HG02610 (cell line): ENCODE measurements at regions not wholly inside any gene's neighbourhood (a gene's known extent, or its start where the extent isn't known, plus 50 kb on each side); places are given as distances from the start of the nearest gene placed in this dataset.
"Not testable (repeated sequence)": the region's sequence is repeated elsewhere in the genome, so short reads cannot be mapped to it uniquely, and the experiment has no call there.

Source experiments
- ATAC-seq: cut with Tn5 transposase; IDR thresholded peaks from one replicate; pipeline ENCODE4 v1.9.1; 2021; ENCODE audit warnings: mild to moderate bottlenecking, moderate library complexity; ENCODE audit not compliant: unreplicated experiment

DNA sequence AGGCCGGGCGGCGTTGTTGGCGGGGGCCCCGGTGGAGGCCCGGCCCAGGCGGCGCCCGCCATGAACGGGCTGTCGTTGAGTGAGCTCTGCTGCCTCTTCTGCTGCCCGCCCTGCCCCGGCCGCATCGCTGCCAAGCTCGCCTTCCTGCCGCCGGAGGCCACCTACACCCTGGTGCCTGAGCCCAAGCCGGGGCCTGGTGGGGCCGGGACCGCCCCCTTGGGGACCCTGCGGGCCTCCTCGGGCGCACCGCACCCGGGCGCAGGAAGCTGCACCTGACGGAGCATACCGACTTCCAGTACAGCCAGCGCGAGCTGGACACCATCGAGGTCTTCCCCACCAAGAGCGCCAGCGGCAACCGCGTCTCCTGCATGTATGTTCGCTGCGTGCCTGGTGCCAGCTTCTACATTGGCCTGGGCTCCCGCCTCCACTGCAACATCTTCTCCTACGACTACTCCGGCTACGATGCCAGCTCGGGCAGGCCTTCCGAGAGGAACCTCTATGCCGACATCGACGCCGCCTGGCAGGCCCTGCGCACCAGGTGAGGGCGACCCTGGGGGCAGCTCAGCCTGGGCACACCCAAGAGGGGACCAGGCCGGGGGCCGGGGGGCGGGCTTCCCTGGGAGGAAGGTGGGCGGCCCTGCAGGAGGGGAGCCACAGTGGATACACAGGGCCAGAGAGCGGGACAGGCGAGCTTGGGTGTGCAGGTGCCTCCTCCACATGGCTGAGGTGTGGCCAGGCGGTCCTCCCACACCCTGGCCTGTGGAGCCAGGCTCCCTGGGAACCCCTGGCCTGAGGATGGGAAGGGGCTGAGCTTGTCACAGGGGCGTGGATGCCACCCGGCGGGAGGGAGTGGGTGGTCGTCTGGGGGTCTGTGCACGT lies 201.6 kb downstream of the USP22 start:
- ATAC-seq: not testable (repeated sequence)

DNA sequence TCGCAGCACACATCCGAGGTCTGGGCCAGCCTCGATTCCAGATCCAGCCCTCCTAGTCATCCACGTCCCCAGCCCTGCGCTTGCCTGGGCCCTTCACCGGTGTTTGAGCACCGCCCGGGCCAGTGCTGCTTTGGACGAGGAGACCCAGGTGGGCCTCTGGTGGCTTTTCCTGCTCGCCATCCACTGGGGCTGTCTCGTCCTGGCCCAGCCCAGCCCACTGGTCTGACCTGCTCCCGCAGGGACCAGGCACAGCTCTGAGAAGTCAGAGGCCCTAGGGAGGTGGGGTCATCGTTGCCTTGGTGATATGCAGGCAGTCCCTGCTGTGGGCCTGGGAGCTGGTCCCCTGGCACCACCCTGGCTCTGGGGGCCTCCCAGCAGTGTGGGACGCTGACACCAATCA lies 200.8 kb downstream of the USP22 start:
- ATAC-seq: not testable (repeated sequence)

DNA sequence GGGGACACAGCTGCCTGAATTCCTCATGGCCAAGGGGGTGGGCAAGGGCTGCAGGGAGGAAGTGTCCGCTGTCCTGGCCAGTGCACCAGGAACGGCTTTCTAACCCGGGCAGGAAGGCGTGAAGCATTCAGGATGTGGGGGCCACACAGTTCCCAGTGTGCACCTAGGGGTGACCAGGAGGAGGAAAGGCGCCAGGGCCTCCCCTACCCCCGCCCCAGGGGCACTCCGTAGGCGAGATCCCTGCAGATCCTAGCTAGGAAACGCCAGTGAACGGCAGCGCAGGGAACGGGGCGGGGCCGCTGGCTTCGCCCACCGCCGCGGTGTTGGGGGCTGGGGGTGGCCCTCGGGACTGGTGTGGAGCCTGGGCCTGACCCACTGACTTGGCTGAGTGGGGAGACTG lies 199.6 kb downstream of the USP22 start:
- ATAC-seq: not testable (repeated sequence)

DNA sequence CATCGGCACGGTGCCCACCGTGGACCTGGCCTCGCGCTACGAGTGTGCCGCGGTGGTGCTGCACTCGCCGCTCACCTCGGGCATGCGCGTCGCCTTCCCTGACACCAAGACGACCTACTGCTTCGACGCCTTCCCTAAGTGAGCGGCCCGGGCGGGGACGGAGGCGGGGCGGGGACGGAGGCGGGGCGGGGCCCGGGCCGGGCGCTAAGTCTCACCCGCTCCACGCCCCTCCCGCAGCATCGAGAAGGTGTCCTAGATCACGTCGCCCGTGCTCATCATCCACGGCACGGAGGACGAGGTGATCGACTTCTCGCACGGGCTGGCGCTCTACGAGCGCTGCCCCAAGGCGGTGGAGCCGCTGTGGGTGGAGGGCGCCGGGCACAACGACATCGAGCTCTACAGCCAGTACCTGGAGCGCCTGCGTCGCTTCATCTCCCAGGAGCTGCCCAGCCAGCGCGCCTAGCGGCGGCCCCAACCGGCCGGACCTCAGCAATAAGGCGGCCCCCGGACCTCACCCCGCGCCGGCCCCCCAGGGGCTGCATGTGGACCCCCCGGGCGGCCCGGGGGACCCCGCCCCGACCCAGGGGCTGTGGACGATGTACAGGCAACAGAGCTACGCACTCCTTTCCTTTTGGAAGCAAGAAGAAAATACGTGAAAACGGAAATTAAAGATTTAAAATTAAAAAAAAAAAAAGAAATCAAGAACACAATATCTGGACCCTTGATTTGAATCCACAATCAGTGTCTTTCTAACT lies 198.8 kb downstream of the USP22 start:
- not testable (repeated sequence) for ATAC-seq

DNA sequence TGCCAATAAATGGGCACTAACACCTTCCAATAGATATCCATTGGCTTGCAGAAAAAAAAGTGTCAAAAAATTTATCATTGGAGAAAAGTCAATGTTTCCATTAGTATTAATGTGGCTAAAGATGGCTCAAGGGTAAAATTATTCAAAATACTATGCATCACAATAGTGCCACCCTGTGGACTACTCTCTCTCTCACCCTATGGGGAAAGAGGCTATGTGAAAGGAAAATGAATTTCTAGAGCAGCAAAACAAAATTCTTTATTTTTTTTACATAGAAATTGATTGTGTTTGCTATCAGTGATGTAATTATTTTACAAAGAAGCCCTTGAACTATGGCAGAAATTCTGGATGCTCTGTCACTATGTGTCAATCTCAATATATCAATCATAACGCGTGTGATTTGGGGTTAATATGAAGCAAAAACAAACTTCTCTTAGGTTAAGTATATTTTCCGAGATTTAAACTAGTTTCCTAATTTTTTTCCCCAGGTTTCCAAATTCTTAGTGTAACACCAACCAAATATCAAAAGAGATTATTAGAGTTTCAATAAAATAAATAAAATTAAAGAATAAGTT lies 193.9 kb downstream of the USP22 start:
- not testable (repeated sequence) for ATAC-seq

DNA sequence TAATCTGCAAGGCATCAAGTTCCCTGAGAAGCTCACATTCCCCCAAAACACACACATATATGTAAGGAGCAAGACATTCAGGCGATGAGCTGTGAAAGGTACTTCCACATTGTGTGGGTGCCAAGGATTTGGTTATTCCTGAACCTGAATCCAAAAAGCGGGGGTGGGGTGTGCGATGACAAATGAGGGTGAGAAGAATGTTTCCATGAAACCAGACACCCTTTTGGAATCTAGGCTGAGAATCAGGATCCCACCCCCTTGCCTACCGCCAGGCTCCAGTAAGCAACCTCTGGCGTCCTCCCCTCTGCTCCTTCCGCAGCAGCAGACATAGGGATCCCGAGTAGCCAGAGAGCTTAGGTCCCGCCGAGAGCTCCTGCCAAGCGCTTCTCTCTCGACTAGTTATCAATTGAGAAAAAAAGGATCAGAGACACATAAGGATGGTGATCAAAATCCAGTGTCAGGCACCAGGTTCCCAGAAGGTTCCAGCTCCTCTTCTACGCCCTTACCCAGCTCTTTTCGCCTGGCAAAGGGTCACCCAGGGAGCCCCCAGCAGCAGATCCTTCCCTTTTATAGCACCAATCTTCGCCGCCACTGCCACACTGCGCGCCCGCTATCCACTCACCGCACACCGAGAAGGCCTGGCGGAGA lies 191.1 kb downstream of the USP22 start:
- ATAC-seq: not testable (repeated sequence)

DNA sequence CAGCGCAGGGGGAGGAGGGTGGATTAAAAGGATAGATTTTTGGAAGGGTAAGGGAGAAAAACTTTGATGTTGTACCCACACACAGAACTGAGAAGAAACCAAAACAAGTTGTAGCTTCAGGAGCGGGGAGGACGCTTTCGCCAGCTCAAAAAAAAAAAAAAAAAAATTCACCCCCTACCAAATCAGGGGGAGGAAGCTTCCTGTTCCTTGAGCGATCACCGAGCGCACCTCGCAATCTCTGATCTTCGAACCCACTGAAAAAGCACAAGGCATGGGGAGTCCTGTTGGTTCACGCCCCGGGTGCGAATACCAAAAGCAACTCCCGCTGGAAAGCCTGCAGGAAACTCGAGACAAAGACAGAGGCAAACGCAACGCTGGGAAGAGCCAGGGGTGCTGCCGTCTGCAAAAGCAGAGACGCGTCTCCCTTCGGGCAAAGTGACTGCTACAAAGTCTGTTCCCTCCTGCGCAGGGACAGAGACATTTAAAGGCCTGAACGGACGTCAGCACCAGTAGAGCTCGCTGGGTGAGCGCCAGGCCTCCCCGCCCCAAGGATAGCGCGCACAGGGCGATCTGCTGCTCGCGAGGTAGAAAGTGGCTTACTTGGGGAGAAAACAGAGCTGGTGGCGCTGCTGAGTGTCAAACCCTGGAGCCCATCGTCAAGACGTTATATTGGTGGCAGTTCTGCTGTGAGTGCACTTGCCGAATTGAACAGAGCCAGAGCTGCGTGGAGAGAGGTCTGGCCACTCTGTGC lies 190.4 kb downstream of the USP22 start:
- no peak for ATAC-seq

DNA sequence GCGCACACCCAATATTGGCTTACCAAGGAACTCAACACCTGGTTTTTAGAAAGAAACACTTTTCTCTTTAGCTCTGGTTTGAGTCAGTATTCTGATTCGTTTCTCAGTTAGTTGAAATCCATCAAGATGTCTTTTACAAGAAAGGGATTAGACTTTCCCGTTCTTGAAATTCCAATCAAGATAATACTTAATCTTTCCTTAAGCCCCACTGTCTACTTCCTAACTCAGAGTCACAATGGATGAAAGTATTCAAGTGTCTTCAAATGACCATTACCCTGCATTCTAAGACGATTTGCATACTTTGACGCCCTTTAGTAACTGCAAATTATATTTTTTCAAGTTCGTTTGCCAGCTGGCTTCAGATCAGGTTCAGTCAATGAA lies 189.8 kb downstream of the USP22 start:
- ATAC-seq: no peak

DNA sequence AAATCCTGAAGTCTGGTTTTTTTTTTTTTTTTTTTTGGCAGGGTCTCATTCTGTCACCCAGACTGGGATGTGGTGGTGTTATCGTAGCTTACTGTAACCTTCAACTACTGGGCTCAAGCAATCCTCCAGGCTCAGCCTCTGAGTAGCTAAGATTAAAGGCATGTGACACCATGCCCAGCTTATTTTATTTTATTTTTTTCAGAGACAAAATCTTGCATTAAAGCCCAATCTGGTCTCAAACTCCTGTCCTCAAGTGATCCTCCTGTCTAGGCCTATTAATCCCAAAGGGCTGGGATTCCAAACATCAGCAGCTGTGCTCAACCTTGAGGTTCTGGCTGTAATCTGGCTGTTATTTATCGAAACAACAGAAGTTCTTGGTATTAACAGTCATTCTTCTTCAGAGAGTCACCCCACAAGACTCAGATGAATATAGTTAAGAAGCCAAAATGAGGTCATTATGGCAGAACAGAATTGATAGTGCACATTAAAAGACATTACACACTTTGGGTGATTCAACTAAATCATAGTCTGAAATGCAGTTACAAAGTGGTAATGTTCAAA lies 186.8 kb downstream of the USP22 start:
- not testable (repeated sequence) for ATAC-seq

DNA sequence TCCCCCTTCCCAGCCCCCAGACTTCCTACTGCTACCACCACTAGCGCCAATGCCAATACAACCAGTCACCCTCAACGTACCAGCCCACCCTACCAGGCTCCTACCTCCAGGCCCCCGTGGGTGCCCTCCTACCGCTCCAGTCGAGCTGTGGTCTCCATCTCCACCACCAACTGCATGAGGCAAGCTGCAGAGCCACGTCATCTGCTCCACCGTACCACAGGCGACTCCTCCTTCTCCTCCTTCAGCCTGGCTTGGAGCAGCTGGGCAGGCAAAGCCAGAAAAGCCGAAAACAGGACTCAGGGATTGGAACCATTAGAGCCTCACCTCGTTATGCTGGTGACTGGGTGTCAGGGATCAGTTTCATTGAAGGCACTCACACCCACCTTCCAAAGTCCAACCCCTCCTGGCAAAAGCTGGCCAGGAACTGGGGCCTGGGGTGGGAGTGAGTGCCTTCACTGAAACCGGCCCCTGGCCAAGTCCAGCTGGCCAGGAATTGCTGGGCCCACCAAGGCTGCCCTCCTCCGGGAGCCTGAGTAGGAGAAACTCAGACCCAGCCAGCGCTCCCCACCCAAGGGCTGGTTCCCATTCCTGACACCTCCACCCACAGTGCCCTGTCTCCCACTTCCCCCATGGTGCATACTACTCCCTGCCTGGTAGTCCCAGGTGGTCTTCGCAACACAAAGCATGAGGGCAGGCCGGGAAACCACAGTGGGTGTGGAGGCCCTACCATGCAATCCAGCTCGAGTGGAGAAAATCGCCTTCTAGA lies 176.2 kb downstream of the USP22 start:
- not testable (repeated sequence) for ATAC-seq

DNA sequence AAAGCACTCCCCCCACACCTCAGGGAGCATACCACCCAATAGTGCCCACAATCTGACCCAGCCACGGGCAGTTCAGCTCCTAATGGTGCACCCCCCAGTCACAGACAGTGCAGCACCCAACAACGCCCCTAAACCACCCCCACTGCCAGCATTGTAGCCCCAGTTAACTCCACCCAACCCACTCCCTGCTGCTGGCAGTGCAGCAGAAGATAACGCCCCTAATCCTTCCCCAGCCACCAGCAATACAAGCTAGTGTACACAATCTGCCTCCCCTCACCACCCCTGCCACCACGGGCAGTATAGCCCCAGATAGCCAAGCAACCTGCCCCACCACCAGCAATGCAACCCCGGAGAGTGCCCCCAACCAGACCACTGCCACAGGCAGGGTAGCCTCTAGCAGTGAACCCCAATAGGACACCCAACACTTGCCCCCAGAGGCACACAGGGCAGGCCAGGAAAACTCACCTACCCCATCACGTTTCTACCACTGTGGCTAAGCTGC lies 175.3 kb downstream of the USP22 start:
- not testable (repeated sequence) for ATAC-seq

DNA sequence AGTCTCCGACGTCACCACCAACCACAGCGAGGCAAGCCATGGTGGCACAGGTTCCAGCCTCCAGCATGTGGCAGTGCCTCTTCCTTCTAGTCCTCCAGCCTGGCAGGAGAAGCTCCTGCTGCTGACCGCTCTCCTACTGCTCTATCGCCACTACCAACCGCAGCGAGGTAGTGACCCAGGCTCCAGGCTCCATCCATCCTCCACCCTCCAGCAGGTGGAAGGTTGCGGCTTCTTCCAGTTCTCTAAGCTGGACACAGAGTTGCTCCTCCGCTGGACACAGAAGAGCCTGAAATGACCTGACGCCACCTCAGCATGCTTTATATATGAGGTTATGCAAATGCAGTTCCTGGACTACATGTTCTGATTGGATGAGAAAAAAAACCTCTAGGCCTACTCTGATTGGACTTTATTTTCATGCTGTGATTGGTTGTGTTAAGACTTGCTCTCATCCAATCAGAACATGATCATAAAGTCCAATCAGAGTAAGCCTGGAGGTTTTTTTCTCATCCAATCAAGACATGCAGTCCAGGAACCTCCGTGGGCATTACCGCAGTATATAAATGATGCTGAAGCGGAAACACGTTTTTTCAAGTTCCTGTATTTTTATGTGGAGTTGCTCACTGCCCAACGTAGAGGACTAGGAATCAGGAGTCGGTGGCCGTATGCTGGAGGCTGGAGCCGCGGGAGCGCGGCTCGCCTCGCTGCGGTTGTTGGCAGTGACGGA lies 174.7 kb downstream of the USP22 start:
- ATAC-seq: not testable (repeated sequence)

DNA sequence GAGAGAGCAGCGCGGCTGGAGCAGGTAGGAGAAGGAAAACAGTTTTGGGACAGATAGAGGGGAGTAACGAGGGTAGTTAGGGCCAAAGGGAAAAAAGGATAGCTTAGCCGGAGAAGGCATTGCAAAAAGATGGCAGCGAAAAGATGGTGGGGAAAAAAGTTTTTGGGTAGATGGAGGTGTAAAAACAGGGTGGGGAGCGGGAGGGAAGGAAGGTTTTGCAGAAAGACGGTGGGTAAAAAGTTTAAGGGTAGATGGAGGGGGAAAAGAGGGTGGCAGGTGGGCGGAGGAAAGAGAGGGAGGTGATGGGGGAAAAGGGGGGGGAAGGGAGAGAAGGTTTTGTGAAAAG lies 174.2 kb downstream of the USP22 start:
- ATAC-seq: not testable (repeated sequence)

DNA sequence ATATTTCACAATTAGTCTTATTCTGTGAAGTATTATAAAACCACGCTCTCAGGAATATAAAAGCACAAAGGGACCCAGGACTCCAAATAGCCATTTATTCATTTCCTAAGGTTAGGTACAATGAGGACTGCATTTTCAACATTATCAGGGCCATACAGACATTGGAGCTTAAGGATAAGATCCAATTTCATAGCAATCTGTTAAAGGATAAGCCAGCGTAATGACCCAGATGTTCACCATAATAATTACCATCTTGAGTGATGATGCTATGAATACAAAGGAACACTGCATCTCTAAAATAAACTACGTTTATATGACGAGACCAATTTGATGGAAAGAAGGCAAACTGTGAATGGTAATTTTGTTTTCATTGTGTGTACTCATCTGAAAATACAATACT lies 169.6 kb downstream of the USP22 start:
- not testable (repeated sequence) for ATAC-seq

DNA sequence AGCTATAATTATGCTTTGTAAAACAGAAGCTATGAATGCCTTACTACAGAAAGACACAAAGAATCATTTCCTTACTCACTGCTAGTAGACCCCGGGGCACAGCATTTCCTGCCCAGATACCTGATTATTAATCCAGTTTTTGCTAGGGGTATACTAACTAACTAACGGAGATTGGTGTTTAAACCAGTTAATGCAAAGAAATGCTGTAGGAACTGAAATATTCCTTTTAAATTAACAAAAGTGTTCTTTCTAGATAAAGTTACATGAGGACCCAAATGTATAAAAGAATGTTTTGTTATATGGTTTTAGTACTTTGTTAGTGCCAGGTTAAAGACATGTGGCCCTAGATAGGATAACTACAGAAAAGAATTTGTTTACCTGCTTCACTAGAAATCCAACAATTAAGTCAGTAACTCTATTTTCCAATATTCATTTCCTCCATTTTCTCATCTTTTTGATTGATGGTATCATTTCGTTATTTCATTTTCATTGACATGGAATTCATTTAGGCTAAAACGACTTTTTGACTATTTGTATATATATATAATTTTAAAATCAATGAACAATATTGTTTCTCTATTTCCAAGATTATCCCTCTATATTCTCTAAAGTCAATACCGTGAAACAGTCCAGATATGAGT lies 169.0 kb downstream of the USP22 start:
- ATAC-seq: not testable (repeated sequence)

DNA sequence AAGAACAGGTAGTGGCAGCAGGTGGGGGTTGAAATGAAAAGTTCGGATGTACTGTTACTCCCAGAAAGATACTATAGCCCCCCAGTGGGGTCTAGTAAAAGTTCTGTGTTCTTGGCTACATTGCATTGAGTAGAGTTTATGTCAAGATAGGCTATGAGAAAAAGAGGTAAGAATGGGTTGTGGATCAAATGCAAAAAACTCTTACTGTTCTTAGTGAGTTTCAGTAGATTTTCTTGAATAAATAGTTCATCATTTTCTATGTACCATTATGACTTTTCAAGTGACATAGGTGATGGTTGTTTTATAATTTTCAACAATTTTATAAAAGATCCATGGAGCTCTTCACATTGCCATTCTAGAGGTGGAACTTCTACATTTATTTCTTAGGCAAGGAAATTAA lies 165.4 kb downstream of the USP22 start:
- ATAC-seq: not testable (repeated sequence)

DNA sequence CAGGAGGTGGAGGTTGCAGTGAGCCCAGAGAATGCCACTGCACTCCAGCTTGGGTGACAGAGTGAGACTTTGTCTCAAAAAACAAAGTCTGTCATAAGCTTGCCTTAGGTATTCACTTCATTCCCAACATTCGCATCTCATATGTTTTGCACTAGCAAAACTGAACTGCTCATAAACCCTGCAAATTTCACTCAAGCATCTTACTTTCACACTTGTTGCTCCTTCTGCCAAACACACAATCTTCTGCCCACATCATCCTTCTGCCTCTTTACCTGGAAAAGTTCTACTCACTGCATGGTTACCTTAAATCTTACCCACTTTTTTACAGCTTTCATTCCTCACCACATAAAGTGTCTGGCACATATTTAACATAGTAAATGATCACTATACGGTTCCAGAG lies 152.5 kb downstream of the USP22 start:
- ATAC-seq: no peak

DNA sequence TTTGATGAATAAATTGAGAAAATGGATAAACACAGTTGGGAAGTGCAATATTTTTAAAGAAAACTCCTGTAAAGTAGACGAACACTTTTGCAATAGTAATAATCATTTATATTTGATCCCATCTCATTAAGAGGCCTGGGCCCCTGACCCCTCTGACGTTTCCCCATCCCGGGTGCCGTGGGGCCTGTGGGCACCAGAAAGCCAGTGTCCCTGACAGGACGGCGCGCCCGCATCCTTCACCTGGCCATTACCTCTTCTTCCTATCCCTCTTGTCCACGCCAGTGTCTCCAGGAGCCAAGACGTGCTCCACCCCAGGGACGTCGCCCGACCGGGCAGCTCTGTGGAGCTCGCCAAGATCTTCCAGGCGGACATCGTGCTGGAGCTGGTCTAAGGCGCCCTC lies 147.4 kb downstream of the USP22 start:
- ATAC-seq: not testable (repeated sequence)
